K562 (cell line): ENCODE measurements at regions not wholly inside any gene's neighbourhood (a gene's known extent, or its start where the extent isn't known, plus 50 kb on each side); places are given as distances from the start of the nearest gene placed in this dataset.

Source experiments
- ATAC-seq: fragments of 200-7000 bp; cut with Tn5 transposase; 3 replicates; pipeline ENCODE4 v1.9.1; 2020; ENCODE audit warnings: moderate library complexity
- BruUV-seq: library from RNA; stranded (reverse); fragments of 400-500 nt; replicated peaks from 2 replicates; lab custom pipeline; 2021; lab: Mats Ljungman, UMichigan
- CTCF ChIA-PET: fragments of 300-600 bp; formaldehyde crosslinking; extraction: SDS; loops from one replicate; lab custom pipeline; 2021; ENCODE audit warnings: low intra/inter-chr PET ratio; lab: Yijun Ruan, JAX
- POLR2A ChIA-PET: fragments of 300-600, 350-650 bp; sonication (Branson Sonifier 250); formaldehyde crosslinking; extraction: SDS; loops from one replicate; lab custom pipeline; 2021; ENCODE audit warnings: antibody characterized with exemption, inconsistent platforms; lab: Yijun Ruan, JAX
- DNase-seq, 4 experiments: peaks; one replicate each; pipeline versions ENCODE4 v3.0.0 to v3.0.0-alpha.2; 2011 to 2018; ENCODE audit warnings: low spot score in 3 of 4, mixed read lengths in 3 of 4; ENCODE audit errors: extremely low read depth in 1 of 4
- FAIRE-seq: peaks from 2 replicates; lab custom pipeline; 2011; peaks lifted over from hg19 to GRCh38; lab: Jason Lieb, UNC
- H2AFZ ChIP-seq: 2 replicates; pipeline ENCODE4 v1.6.0; 2011; ENCODE audit warnings: low read depth, low read length, control low read depth, inconsistent platforms
- H3K27ac ChIP-seq: fragments of 200-600 bp; 3 replicates; pipeline ENCODE4 v1.8.0; 2011; ENCODE audit warnings: low read depth, mild to moderate bottlenecking, control low read depth, inconsistent platforms, low read length, moderate library complexity, mixed read lengths; ENCODE audit errors: extremely low read depth
- H3K27me3 ChIP-seq, 2 experiments: fragments of 300-600 bp in 1 of 2; 2 replicates in 1 of 2; 3 replicates in 1 of 2; pipeline versions ENCODE4 v1.6.0 to v1.8.0; 2011; ENCODE audit warnings: inconsistent platforms in 2 of 2, low read length in 2 of 2, mild to moderate bottlenecking in 1 of 2, mixed read lengths in 1 of 2, moderate library complexity in 1 of 2; ENCODE audit not compliant: control insufficient read depth in 2 of 2, insufficient read depth in 2 of 2
- H3K36me3 ChIP-seq: fragments of 300-600 bp; 3 replicates; pipeline ENCODE4 v1.8.0; 2011; ENCODE audit warnings: mild to moderate bottlenecking, low read length, inconsistent platforms; ENCODE audit not compliant: control insufficient read depth, insufficient read depth
- H3K4me1 ChIP-seq, 2 experiments: fragments of 200-600 bp in 1 of 2; replicated peaks in 1 of 2; 2 replicates in 1 of 2; 3 replicates in 1 of 2; pipeline versions ENCODE4 v1.5.1 to v1.8.0; 2011; ENCODE audit warnings: inconsistent platforms in 2 of 2, low read length in 2 of 2, mild to moderate bottlenecking in 1 of 2, mixed read lengths in 1 of 2, moderate library complexity in 1 of 2; ENCODE audit not compliant: control insufficient read depth in 2 of 2, insufficient read depth in 2 of 2
- H3K4me2 ChIP-seq: 2 replicates; pipeline ENCODE4 v1.6.1; 2011; ENCODE audit warnings: low read length, control low read depth, inconsistent platforms, mixed read lengths; ENCODE audit not compliant: insufficient read depth
- H3K4me3 ChIP-seq: fragments of 200-600 bp; sonication (generic), shearing (Covaris generic); 2 replicates; pipeline ENCODE4 v1.5.1; 2016; ENCODE audit warnings: control low read depth, inconsistent platforms
- H3K79me2 ChIP-seq: fragments of 200-600 bp; 3 replicates; pipeline ENCODE4 v1.8.0; 2011; ENCODE audit warnings: low read length, inconsistent platforms; ENCODE audit not compliant: control insufficient read depth, insufficient read depth
- H3K9ac ChIP-seq, 2 experiments: 2 replicates each; pipeline versions ENCODE4 v1.6.0 to v1.6.1; 2011; ENCODE audit warnings: low read depth in 2 of 2, low read length in 2 of 2, control low read depth in 1 of 2, inconsistent platforms in 1 of 2, mild to moderate bottlenecking in 1 of 2, mixed read lengths in 1 of 2; ENCODE audit not compliant: insufficient read depth in 1 of 2
- H3K9me1 ChIP-seq: one replicate; pipeline ENCODE4 v1.6.0; 2011; ENCODE audit warnings: inconsistent platforms, mild to moderate bottlenecking, low read length, moderate library complexity; ENCODE audit not compliant: control insufficient read depth, insufficient read depth
- H3K9me3 ChIP-seq: replicated peaks from 2 replicates; pipeline ENCODE4 v1.5.1; 2011; ENCODE audit warnings: low read depth, low read length, inconsistent platforms; ENCODE audit not compliant: control insufficient read depth, insufficient read depth
- H4K20me1 ChIP-seq: replicated peaks from 2 replicates; pipeline ENCODE4 v1.6.1; 2011; ENCODE audit warnings: low read length, inconsistent platforms, mixed read lengths; ENCODE audit not compliant: control insufficient read depth, insufficient read depth
- ELF1 ChIP-seq: fragments of 200-800 bp; sonication (Bioruptor generic); IDR thresholded peaks from 2 replicates; pipeline ENCODE4 v1.6.1; 2016; ENCODE audit warnings: missing genetic modification characterization, missing compliant biosample characterization
- NR2C1 ChIP-seq, 2 experiments: fragments of 450-650 bp; IDR thresholded peaks; 2 replicates each; pipeline ENCODE4 v1.6.1; 2017; ENCODE audit warnings: mild to moderate bottlenecking in 2 of 2, antibody characterized with exemption in 1 of 2, inconsistent platforms in 1 of 2, missing compliant biosample characterization in 1 of 2, missing genetic modification characterization in 1 of 2
- NR2C2 ChIP-seq, 2 experiments: fragments of 200-800 bp in 1 of 2; sonication (Bioruptor generic) in 1 of 2; sonication (generic) in 1 of 2; formaldehyde crosslinking in 1 of 2; IDR thresholded peaks; 2 replicates each; pipeline versions ENCODE4 v1.6.1 to v1.8.0; 2016 to 2022; ENCODE audit warnings: mild to moderate bottlenecking in 1 of 2, missing compliant biosample characterization in 1 of 2, missing genetic modification characterization in 1 of 2, missing genetic modification reagents in 1 of 2
- PREB ChIP-seq: sonication (generic); formaldehyde crosslinking; IDR thresholded peaks from 2 replicates; pipeline ENCODE4 v1.8.1; 2023; ENCODE audit warnings: mild to moderate bottlenecking, missing genetic modification reagents
- RUNX1 ChIP-seq: sonication (generic); IDR thresholded peaks from 2 replicates; pipeline ENCODE4 v1.6.1; 2016; ENCODE audit warnings: antibody characterized with exemption, low read depth
- ZNF263 ChIP-seq: sonication (generic); formaldehyde crosslinking; IDR thresholded peaks from 2 replicates; pipeline ENCODE4 v1.8.0; 2022; ENCODE audit warnings: mild to moderate bottlenecking, missing genetic modification reagents, borderline replicate concordance
- WGBS: fragments of 100-300 bp; shearing (Covaris generic); methylation state at CpG from one replicate; pipeline ENCODE4 v1.1.6; 2016; ENCODE audit warnings: low coverage, mixed read lengths; ENCODE audit not compliant: insufficient coverage; ENCODE audit errors: missing lambda C conversion rate; 5-methylcytosine and 5-hydroxymethylcytosine counted together
- in situ Hi-C: fragments of 300-500 bp; cut with MboI; formaldehyde crosslinking; loops from 4 replicates; pipeline ENCODE4 v1.15.0; 2018; ENCODE audit warnings: inconsistent platforms, mixed read lengths
- intact Hi-C: fragments of 100-400 bp; cut with micrococcal nuclease; formaldehyde crosslinking; loops from 2 replicates; pipeline ENCODE4 v1.14.2; 2022

GRCh38 chr20:62546606-62547005 is 70.8 kb upstream of the GATA5 start:
- ATAC-seq: no peak
- in situ Hi-C loops: no loop called here
- peaks cover 10 to 20% of the 10 kb centered on the region in 2 experiments; a peak in 4 of 5 replicates for H3K27me3 ChIP-seq

GRCh38 chr20:62547364-62547763 is 71.6 kb upstream of the GATA5 start:
- in situ Hi-C loops (no loop called here), intact Hi-C loops (no loop called here)
- Histone ChIP-seq H3K27me3 (peaks cover 14 to 19% of the 10 kb centered on the region in 2 experiments), H3K4me3 (no peak overlapping the region), H3K9me1 (no peaks in the 10 kb centered on the region), H2AFZ (no peak overlapping the region), H3K9me3 (peaks cover 5% of the 10 kb centered on the region; the same call in 1 of the 2 replicates), H3K27ac (no peak overlapping the region), H3K79me2 (no peaks in the 10 kb centered on the region), H3K9ac (no peak overlapping the region; a peak in 1 of 4 replicates), H3K4me1 (peaks cover 0 to 64% of the 10 kb centered on the region in 2 experiments; a peak in 2 of 5 replicates), H3K36me3 (no peaks in the 10 kb centered on the region), H3K4me2 (no peak overlapping the region), H4K20me1 (0 out of 2 replicates have a peak, but pooled peaks cover 5% of the 10 kb centered on the region)
- ChIA-PET POLR2A (interaction anchor here (0.6 kb wide), 1 partner anchor 17 kb away, joined by 3 read pairs; no protein-coding TSS in a partner anchor), CTCF (no interaction called here)
- no peak for DNase-seq
- 33% methylated on average over 13 of the region's 14 CpGs for WGBS
- TF ChIP-seq PREB (CRISPR knock-in tag) (no peak), NR2C1 (IDR thresholded peaks at IDR 0.05) (peak; percentile 89), NR2C1 (tag; IDR thresholded peaks at IDR 0.05) (peak; percentile 90), NR2C2 (CRISPR knock-in tag; IDR thresholded peaks at IDR 0.05) (peak; percentile 82), NR2C2 (tag; IDR thresholded peaks at IDR 0.05) (peak; percentile 74)
- FAIRE-seq: no peak
- ATAC-seq: no peak
- BruUV-seq: no TSS peak

More at GRCh38 chr20:62546606-62547005, 70.8 kb upstream of the GATA5 start:
- Histone ChIP-seq H3K27ac (no peak overlapping the region), H3K4me1 (peaks cover 0 to 66% of the 10 kb centered on the region in 2 experiments; a peak in 2 of 5 replicates), H3K9me3 (peaks cover 5% of the 10 kb centered on the region; the same call in 1 of the 2 replicates), H3K4me3 (no peak overlapping the region), H2AFZ (no peak overlapping the region), H3K36me3 (no peaks in the 10 kb centered on the region), H3K9me1 (no peaks in the 10 kb centered on the region), H3K79me2 (no peaks in the 10 kb centered on the region), H4K20me1 (0 out of 2 replicates have a peak, but pooled peaks cover 5% of the 10 kb centered on the region), H3K4me2 (no peak overlapping the region), H3K9ac (no peak overlapping the region)
- no peak for DNase-seq
- WGBS: 40% methylated on average over 12 of the region's 12 CpGs
- TF ChIP-seq ZNF263 (CRISPR knock-in tag) (peak; percentile 84), ELF1 (no peak), RUNX1 (no peak)
- intact Hi-C loops: no loop called here
- no TSS peak for BruUV-seq
- CTCF ChIA-PET: no interaction called here
- FAIRE-seq: no peak
- POLR2A ChIA-PET: no interaction called here
